ENCODE measurements at regions not wholly inside any gene's neighbourhood (a gene's known extent, or its start where the extent isn't known, plus 50 kb on each side); places are given as distances from the start of the nearest gene placed in this dataset.
"Not testable (repeated sequence)": the region's sequence is repeated elsewhere in the genome, so short reads cannot be mapped to it uniquely, and the experiment has no call there.

- DNase-seq (ENCODE audit: low read depth in 2 of 3, low spot score in 1 of 3) = no peak
Measured at GRCh38 chr19:29060813-29061364, 152.1 kb downstream of the UQCRFS1 start.

- no peak for DNase-seq (ENCODE audit: low read depth in 2 of 3, low spot score in 1 of 3)
Measured at GRCh38 chr19:29056535-29056934, 156.4 kb downstream of the UQCRFS1 start.

- DNase-seq (ENCODE audit: low read depth in 2 of 3, low spot score in 1 of 3) = no peak
Measured at GRCh38 chr19:29054886-29055675, 157.9 kb downstream of the UQCRFS1 start.

GRCh38 chr19:29048873-29049272 lies 164.1 kb downstream of the UQCRFS1 start:
- DNase-seq (ENCODE audit: low read depth in 2 of 3, low spot score in 1 of 3) = no peak

- DNase-seq (ENCODE audit: low read depth in 2 of 3, low spot score in 1 of 3) = no peak
Measured at GRCh38 chr19:29045679-29046254, 167.2 kb downstream of the UQCRFS1 start.

- DNase-seq (ENCODE audit: low read depth in 2 of 3, low spot score in 1 of 3) = no peak
Measured at GRCh38 chr19:29044037-29044436, 168.9 kb downstream of the UQCRFS1 start.

GRCh38 chr19:29042450-29042849 lies 170.5 kb downstream of the UQCRFS1 start:
- DNase-seq (ENCODE audit: low read depth in 2 of 3, low spot score in 1 of 3) = no peak

GRCh38 chr19:29040951-29041350 lies 172.0 kb downstream of the UQCRFS1 start:
- no peak for DNase-seq (ENCODE audit: low read depth in 2 of 3, low spot score in 1 of 3)

- DNase-seq (ENCODE audit: low read depth in 2 of 3, low spot score in 1 of 3) = no peak
Measured at GRCh38 chr19:29040292-29040691, 172.7 kb downstream of the UQCRFS1 start.

GRCh38 chr19:29039036-29039435 lies 173.9 kb downstream of the UQCRFS1 start:
- DNase-seq (ENCODE audit: low read depth in 2 of 3, low spot score in 1 of 3) = not testable (repeated sequence)

- no peak for DNase-seq (ENCODE audit: low read depth in 2 of 3, low spot score in 1 of 3)
Measured at GRCh38 chr19:29031216-29031615, 181.7 kb downstream of the UQCRFS1 start.

GRCh38 chr19:29029268-29029958 lies 183.5 kb downstream of the UQCRFS1 start:
- no peak for DNase-seq (ENCODE audit: low read depth in 2 of 3, low spot score in 1 of 3)

- no peak for DNase-seq (ENCODE audit: low read depth in 2 of 3, low spot score in 1 of 3)
Measured at GRCh38 chr19:29022599-29022998, 190.4 kb downstream of the UQCRFS1 start.

GRCh38 chr19:29022165-29022564 lies 190.8 kb downstream of the UQCRFS1 start:
- no peak for DNase-seq (ENCODE audit: low read depth in 2 of 3, low spot score in 1 of 3)

- DNase-seq (ENCODE audit: low read depth in 2 of 3, low spot score in 1 of 3) = no peak
Measured at GRCh38 chr19:29021232-29021916, 191.6 kb downstream of the UQCRFS1 start.

- no peak for DNase-seq (ENCODE audit: low read depth in 2 of 3, low spot score in 1 of 3)
Measured at GRCh38 chr19:29019403-29019802, 193.5 kb downstream of the UQCRFS1 start.

GRCh38 chr19:29018542-29018941 lies 194.4 kb downstream of the UQCRFS1 start:
- no peak for DNase-seq (ENCODE audit: low read depth in 2 of 3, low spot score in 1 of 3)

- DNase-seq (ENCODE audit: low read depth in 2 of 3, low spot score in 1 of 3) = no peak
Measured at GRCh38 chr19:29017788-29018187, 195.2 kb downstream of the UQCRFS1 start.

GRCh38 chr19:29016926-29017760 lies 195.8 kb downstream of the UQCRFS1 start:
- no peak for DNase-seq (ENCODE audit: low read depth in 2 of 3, low spot score in 1 of 3)

GRCh38 chr19:29016353-29016752 lies 196.6 kb downstream of the UQCRFS1 start:
- no peak for DNase-seq (ENCODE audit: low read depth in 2 of 3, low spot score in 1 of 3)

Data from stimulated activated CD4-positive, alpha-beta T cell treated with anti-CD3 and anti-CD28 coated beads, Interleukin-12 subunit alpha, Interleukin-12 subunit beta, amount 100 ng/mL, for 48 hours (primary cell).